ENCODE measurements at regions not wholly inside any gene's neighbourhood (a gene's known extent, or its start where the extent isn't known, plus 50 kb on each side); places are given as distances from the start of the nearest gene placed in this dataset.
A peak's percentile ranks its signal among the peaks of the same experiment; 100 is the strongest.

- peak; percentile 56 for DNase-seq (ENCODE audit: low spot score)
Observed at GRCh38 chr18:54717673-54718407, 110.4 kb upstream of the RAB27B start.

- DNase-seq (ENCODE audit: low spot score): no peak
Observed at GRCh38 chr18:54718408-54718773, 109.9 kb upstream of the RAB27B start.

- DNase-seq (ENCODE audit: low spot score): no peak
Observed at GRCh38 chr18:54720620-54721019, 107.7 kb upstream of the RAB27B start.

- DNase-seq (ENCODE audit: low spot score): no peak
Observed at GRCh38 chr18:54726143-54726542, 102.1 kb upstream of the RAB27B start.

- no peak for DNase-seq (ENCODE audit: low spot score)
Observed at GRCh38 chr18:54734059-54734458, 94.2 kb upstream of the RAB27B start.

GRCh38 chr18:54736981-54737380, 91.3 kb upstream of the RAB27B start:
- DNase-seq (ENCODE audit: low spot score): no peak

GRCh38 chr18:54737986-54738385, 90.3 kb upstream of the RAB27B start:
- no peak for DNase-seq (ENCODE audit: low spot score)

GRCh38 chr18:54739476-54739875, 88.8 kb upstream of the RAB27B start:
- no peak for DNase-seq (ENCODE audit: low spot score)

- no peak for DNase-seq (ENCODE audit: low spot score)
Observed at GRCh38 chr18:54740136-54740846, 88.0 kb upstream of the RAB27B start.

- DNase-seq (ENCODE audit: low spot score): no peak
Observed at GRCh38 chr18:54742120-54742519, 86.2 kb upstream of the RAB27B start.

- DNase-seq (ENCODE audit: low spot score): no peak
Observed at GRCh38 chr18:54742659-54743604, 85.3 kb upstream of the RAB27B start.

- DNase-seq (ENCODE audit: low spot score): no peak
Observed at GRCh38 chr18:54743605-54743995, 84.7 kb upstream of the RAB27B start.

GRCh38 chr18:54749291-54749690, 79.0 kb upstream of the RAB27B start:
- DNase-seq (ENCODE audit: low spot score): no peak

GRCh38 chr18:54750350-54750749, 77.9 kb upstream of the RAB27B start:
- no peak for DNase-seq (ENCODE audit: low spot score)

GRCh38 chr18:54752185-54752584, 76.1 kb upstream of the RAB27B start:
- DNase-seq (ENCODE audit: low spot score): no peak

- no peak for DNase-seq (ENCODE audit: low spot score)
Observed at GRCh38 chr18:54755456-54755855, 72.8 kb upstream of the RAB27B start.

- no peak for DNase-seq (ENCODE audit: low spot score)
Observed at GRCh38 chr18:54762386-54762785, 65.9 kb upstream of the RAB27B start.

GRCh38 chr18:54764786-54765185, 63.5 kb upstream of the RAB27B start:
- no peak for DNase-seq (ENCODE audit: low spot score)

GRCh38 chr18:54765636-54766375, 62.5 kb upstream of the RAB27B start:
- DNase-seq (ENCODE audit: low spot score): no peak

GRCh38 chr18:54766634-54767033, 61.6 kb upstream of the RAB27B start:
- no peak for DNase-seq (ENCODE audit: low spot score)

- DNase-seq (ENCODE audit: low spot score): no peak
Observed at GRCh38 chr18:54767098-54767497, 61.2 kb upstream of the RAB27B start.
